Muscle layer of colon (tissue), 2 donors: ENCODE measurements at regions not wholly inside any gene's neighbourhood (a gene's known extent, or its start where the extent isn't known, plus 50 kb on each side); places are given as distances from the start of the nearest gene placed in this dataset.

Experiments
- H3K27ac ChIP-seq: one replicate; pipeline ENCODE4 v1.7.0; 2013; ENCODE audit warnings: low read depth, mild to moderate bottlenecking, low read length, moderate library complexity
- H3K27me3 ChIP-seq, 2 donors: one replicate each; pipeline ENCODE4 v1.7.0; 2013; ENCODE audit warnings: low read length in 2 of 2, mild to moderate bottlenecking in 2 of 2; ENCODE audit not compliant: insufficient read depth in 2 of 2, control insufficient read depth in 1 of 2
- H3K36me3 ChIP-seq: one replicate; pipeline ENCODE4 v1.7.0; 2013; ENCODE audit warnings: mild to moderate bottlenecking, low read length; ENCODE audit not compliant: insufficient read depth
- H3K4me1 ChIP-seq: one replicate; pipeline ENCODE4 v1.7.0; 2013; ENCODE audit warnings: mild to moderate bottlenecking, low read length; ENCODE audit not compliant: insufficient read depth
- H3K4me3 ChIP-seq, 2 donors: one replicate each; pipeline ENCODE4 v1.7.0; 2013; ENCODE audit warnings: low read length in 2 of 2, low read depth in 1 of 2, mild to moderate bottlenecking in 1 of 2, moderate library complexity in 1 of 2
- H3K9ac ChIP-seq: one replicate; pipeline ENCODE4 v1.7.0; 2013; ENCODE audit warnings: low read length
- H3K9me3 ChIP-seq: one replicate; pipeline ENCODE4 v1.7.0; 2013; ENCODE audit warnings: mild to moderate bottlenecking, low read length
- donor health status: abdominal sarcoma.
- donor health status: Adenocarcinoma of cecum.

DNA sequence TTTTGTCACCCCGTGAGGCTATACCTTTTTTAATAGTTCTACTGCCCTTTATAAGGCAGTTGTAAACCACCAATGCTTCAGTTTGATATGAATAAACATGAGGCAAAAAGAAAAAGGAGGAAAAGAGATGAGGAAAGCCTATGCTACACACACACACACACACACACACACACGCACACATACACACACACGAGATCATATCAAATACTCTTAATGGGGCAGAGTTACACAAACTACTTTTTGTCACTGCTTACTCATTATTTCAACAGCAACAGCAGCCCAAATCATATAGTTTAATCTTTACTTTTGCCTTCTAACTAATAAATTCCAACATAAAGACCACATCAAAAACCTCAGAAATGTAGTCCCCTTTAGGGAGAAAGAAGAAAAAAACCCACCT lies 116.8 kb upstream of the PAM start:
- H3K9ac ChIP-seq, result no peak overlapping the region
- no peaks in the 10 kb centered on the region for H3K4me1 ChIP-seq
- no peaks in the 10 kb centered on the region for H3K36me3 ChIP-seq
- no peaks in the 10 kb centered on the region for H3K27me3 ChIP-seq
- H3K4me3 ChIP-seq, result no peak overlapping the region
- no peak overlapping the region for H3K27ac ChIP-seq
- H3K9me3 ChIP-seq, result no peaks in the 10 kb centered on the region

DNA sequence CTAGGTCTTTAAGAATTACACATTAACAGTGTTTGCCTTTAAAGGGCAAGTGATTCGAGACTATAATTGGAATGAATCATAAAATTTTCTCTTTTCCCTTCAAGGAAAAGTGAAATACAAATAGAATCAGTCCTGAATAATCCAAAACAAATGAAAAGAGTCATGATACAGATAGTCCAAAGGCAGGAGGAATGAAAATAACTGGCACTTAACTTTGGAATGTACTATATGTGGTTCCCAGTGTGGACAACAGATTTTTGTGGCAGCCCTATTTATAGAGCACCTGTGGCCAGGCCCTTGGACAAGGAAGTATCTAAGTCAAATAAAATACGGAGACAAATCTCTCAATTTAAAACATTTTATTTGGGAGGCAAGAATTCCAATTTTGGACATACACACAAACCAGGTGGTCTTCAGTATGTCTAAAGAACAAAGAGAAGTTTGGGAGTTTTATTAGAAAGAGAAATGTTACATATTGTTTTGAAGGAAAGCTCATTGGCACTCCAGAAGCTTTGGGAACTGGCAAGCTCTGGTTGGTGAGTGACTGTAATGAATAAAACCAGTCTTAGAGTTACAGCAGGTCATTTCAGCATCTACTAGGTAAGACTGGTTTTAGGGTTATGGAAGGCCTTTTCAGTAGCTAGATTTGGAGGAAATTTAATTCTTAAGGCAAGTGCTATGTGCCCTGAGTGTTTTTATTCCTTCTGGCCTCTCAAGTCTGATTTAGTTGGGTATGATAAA lies 116.0 kb upstream of the PAM start:
- H3K9ac ChIP-seq, result no peak overlapping the region
- H3K36me3 ChIP-seq, result no peaks in the 10 kb centered on the region
- H3K27me3 ChIP-seq, result no peaks in the 10 kb centered on the region
- no peak overlapping the region for H3K27ac ChIP-seq
- no peaks in the 10 kb centered on the region for H3K9me3 ChIP-seq
- H3K4me1 ChIP-seq, result no peaks in the 10 kb centered on the region
- no peak overlapping the region for H3K4me3 ChIP-seq

DNA sequence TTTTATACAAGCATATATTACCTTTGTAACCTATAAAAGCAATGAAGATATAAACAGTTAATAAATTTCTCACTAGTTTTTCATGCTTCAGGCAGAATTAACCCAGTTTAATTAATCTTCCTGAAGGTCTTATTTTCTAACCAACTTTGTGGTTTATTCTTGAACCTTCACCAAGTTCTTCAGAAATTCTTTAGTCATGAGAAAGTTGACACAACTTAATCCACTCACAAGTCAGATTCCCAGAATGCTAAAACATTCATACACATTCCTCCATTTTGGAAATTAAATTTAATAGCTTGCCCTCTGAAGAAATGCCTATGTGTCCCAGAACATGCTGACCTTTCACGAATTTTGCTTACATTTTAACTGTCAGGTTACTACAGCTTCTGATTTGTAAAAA lies 105.4 kb upstream of the PAM start:
- no peak overlapping the region for H3K9ac ChIP-seq
- H3K27me3 ChIP-seq, result no peaks in the 10 kb centered on the region
- no peak overlapping the region for H3K4me3 ChIP-seq
- no peaks in the 10 kb centered on the region for H3K36me3 ChIP-seq
- no peak overlapping the region for H3K27ac ChIP-seq
- no peaks in the 10 kb centered on the region for H3K4me1 ChIP-seq
- no peaks in the 10 kb centered on the region for H3K9me3 ChIP-seq

DNA sequence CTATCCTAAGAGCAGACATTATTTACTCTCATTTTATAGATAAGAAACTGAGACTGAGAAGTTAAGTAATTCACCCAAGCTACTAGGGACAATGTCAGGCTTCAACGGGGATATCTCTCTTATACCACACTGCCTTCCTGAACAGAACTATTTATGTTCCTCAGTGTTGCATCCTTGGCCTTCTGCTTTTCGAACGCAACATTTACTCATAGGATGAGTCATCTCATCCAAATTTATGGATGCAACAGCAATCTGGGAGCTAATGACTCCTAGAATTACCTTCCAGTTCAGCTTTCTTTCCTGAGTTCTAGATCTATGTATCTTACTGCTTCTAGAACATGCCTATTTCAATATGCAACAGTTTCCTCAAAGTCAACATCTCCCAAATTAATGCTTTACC lies 103.6 kb upstream of the PAM start:
- H3K27me3 ChIP-seq, result no peaks in the 10 kb centered on the region
- H3K4me3 ChIP-seq, result no peak overlapping the region

DNA sequence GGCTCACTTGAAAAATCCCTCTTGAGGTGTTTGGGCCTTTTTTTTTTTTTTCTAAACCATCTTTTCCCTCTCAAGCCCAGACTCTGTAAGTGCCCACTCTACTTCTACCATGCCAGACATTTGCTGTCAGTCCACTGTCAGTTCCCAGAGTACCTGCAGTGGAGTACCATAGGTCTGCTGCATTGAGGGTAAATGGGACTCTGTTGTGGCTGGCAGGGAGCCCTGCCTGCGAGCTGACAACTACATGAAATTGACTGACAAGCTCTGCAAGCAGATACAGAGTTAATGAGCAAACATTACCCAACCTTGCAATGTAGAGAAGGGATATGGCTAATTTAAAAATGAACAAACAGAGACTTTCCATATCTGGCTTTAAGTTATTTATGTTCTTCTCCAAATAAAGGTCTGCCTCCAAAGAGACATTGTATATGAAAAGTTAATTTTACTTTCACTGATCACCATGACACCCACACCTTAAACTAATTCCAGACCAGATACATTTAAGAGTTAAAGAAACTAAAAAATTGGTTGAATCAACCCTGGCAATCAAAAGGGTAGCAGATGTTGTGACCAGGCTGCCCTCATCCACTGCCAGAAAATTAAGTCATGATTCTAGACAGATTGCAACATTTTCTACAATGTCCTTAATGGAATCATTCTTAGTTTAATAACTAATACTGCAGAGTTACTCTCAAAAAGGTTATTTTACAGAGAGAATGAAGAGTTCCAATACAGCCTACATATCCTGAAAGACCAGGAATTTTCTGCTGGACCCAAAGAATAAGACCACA lies 100.4 kb upstream of the PAM start:
- H3K9ac ChIP-seq, result no peak overlapping the region
- H3K27ac ChIP-seq, result no peak overlapping the region
- no peaks in the 10 kb centered on the region for H3K27me3 ChIP-seq
- H3K4me1 ChIP-seq, result no peaks in the 10 kb centered on the region
- no peak overlapping the region for H3K4me3 ChIP-seq
- no peaks in the 10 kb centered on the region for H3K9me3 ChIP-seq
- no peaks in the 10 kb centered on the region for H3K36me3 ChIP-seq

More for the DNA sequence above, 103.6 kb upstream of the PAM start:
- H3K9ac ChIP-seq, result no peak overlapping the region
- H3K9me3 ChIP-seq, result no peaks in the 10 kb centered on the region
- no peak overlapping the region for H3K27ac ChIP-seq
- no peaks in the 10 kb centered on the region for H3K4me1 ChIP-seq
- no peaks in the 10 kb centered on the region for H3K36me3 ChIP-seq

DNA sequence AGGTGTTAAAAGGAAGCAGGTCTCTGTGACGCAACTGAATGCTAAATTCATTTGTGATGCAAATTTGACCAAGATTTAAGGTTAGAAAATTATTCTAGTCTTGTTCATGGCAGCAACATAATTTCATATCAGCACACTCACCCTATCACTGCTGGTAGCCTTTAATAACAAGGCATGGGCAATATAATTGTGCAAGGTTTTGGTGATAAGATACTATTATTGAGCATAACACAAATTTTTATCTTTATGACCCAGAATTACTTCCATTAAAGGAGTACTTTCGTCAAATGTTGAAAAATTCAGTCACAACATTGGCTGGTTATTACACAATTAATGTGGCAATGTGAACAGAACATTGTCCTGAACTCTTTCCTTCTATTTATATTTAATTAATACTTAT lies 96.0 kb upstream of the PAM start:
- Histone ChIP-seq H3K27me3 (no peaks in the 10 kb centered on the region), H3K9ac (no peak overlapping the region), H3K36me3 (no peaks in the 10 kb centered on the region), H3K4me1 (peaks cover 3% of the 10 kb centered on the region), H3K4me3 (no peak overlapping the region), H3K27ac (no peak overlapping the region), H3K9me3 (no peaks in the 10 kb centered on the region)

DNA sequence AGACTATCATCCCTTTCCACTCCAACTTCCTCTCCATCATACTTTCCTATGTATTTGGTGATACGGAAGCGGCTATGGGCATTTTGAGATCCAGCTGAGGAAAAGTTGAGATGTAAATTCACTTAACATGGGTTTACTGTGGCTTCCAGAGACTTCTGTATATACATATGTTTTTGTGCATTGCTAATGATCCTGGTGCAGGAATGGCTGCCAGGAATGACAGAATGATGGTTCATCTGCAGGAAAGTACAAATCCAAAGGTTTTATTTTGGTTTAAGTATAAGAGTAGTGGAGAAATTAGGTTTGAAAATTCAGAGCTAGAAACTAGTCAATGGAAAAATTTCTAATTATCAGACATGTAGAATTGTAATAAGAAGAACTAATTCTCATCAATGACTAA lies 95.0 kb upstream of the PAM start:
- no peaks in the 10 kb centered on the region for H3K27me3 ChIP-seq
- no peaks in the 10 kb centered on the region for H3K9me3 ChIP-seq
- peaks cover 10% of the 10 kb centered on the region for H3K4me1 ChIP-seq
- no peak overlapping the region for H3K4me3 ChIP-seq
- H3K36me3 ChIP-seq, result no peaks in the 10 kb centered on the region
- no peak overlapping the region for H3K9ac ChIP-seq
- no peak overlapping the region for H3K27ac ChIP-seq

DNA sequence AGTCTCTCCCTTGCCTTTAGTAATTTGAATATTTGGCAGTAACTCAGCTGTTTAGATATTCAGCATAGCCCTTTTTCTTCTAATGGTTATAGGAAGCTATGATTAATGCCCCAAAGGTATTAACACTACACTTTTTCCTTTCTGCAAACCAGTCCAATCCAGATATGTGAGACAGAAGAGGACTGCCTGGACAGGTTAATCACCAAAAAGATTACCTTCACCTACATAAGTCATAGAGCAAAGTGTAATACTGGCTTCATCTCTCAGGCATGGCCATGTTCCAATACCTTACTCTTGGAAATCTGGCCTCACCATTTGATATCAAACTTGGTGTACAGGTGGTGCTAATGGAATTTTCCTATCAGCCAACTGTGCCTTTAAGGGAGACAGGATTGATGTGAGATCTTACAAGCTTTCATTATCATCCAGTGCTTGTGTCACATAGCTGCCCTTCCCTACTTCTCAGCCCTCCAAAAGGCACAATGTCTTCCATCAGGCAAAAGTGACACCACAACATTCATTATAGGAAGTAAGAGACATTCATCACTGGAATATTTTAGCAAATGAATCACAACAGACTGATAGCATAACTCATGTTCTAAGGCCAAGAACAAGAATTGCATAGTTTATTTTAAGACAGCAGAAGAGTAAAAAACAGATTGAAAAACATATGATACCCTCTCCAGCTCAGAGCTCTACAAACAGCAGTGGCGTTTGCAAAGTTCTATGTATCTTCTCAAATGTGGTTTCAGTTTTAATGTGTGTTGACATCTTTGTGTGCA lies 91.2 kb upstream of the PAM start:
- Histone ChIP-seq H3K9ac (no peak overlapping the region), H3K27ac (no peak overlapping the region), H3K36me3 (no peaks in the 10 kb centered on the region), H3K4me3 (no peak overlapping the region), H3K4me1 (peaks cover 12% of the 10 kb centered on the region), H3K27me3 (no peaks in the 10 kb centered on the region), H3K9me3 (no peaks in the 10 kb centered on the region)

DNA sequence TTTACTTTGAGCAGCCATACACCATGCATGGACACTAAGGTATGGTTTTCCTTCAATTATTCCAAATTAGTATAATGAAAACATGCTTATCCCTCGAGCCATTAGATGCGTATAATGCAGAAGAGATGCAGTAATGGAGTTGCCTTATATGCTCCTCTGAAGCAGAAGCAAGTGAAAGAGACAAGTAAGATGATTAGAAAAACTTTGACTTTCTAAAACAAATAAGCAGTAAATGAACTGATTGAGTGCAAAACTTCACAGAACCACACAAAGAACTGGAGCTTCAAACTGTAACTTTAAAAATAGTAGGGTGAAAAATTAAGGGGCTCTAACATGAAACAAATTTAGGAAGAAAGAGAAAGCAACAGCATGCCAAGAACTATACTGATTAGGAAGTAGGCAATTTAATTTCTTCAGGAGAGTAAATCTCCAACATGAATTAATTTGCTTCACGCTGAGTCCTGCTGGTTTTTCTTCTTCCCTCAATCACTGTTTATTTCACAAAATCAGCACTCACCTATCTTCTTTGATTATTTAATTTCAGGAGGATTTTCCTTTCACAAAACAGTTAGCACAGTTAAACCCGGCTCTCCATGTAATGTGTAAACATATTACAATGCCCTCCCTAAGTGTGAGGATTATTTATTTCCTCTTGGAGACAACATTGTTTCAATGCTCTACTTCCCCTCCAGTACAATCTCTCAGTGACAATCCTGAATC lies 90.3 kb upstream of the PAM start:
- Histone ChIP-seq H3K4me1 (peaks cover 12% of the 10 kb centered on the region), H3K9ac (no peak overlapping the region), H3K27ac (no peak overlapping the region), H3K27me3 (no peaks in the 10 kb centered on the region), H3K9me3 (no peaks in the 10 kb centered on the region), H3K4me3 (no peak overlapping the region), H3K36me3 (no peaks in the 10 kb centered on the region)

DNA sequence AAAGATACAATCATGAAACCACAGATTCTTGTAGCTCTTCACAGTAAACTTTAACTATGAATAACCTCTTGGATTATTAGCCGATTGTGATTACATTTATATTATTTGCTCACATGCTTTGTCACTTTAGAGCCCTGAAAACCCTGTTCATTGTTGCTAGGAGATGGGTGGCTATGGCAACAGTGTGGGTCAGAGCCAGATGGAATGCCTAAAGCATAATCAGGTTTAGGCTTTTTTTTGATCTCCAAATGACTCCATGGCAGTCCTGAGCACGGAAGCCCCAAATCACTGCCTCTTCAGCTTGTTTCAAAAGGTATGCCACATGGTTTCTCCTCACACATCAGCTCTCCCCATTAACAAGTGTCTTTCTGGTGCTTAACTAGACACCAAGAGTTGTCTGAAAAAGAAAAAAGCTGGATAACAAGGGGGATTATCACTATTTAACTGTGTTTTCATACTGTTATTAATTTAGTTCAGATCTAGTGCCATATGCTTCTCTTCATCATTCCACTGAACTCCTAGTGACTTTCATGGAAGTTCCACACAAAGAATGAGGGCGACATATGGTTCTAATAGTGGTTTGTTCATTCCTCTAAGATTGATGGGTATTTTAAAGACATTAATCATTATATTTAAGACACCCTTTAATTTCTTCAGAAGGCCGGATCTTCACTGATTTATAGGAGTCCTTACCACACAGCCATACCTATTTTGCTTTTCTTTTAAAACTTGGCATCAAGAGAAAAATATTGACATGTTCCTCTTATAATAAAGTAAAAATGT lies 88.8 kb upstream of the PAM start:
- H3K36me3 ChIP-seq, result no peaks in the 10 kb centered on the region
- H3K27ac ChIP-seq, result no peak overlapping the region
- H3K9ac ChIP-seq, result no peak overlapping the region
- H3K9me3 ChIP-seq, result no peaks in the 10 kb centered on the region
- H3K4me1 ChIP-seq, result peaks cover 12% of the 10 kb centered on the region
- no peak overlapping the region for H3K4me3 ChIP-seq
- no peaks in the 10 kb centered on the region for H3K27me3 ChIP-seq
